ENCODE measurements at regions not wholly inside any gene's neighbourhood (a gene's known extent, or its start where the extent isn't known, plus 50 kb on each side); places are given as distances from the start of the nearest gene placed in this dataset.
"Not testable (repeated sequence)": the region's sequence is repeated elsewhere in the genome, so short reads cannot be mapped to it uniquely, and the experiment has no call there.

- TF ChIP-seq CTCF (conservative IDR thresholded peaks at IDR 0.05) (no peak), ZFX (IDR thresholded peaks at IDR 0.05) (no peak)
- no peak overlapping the region for H3K27ac ChIP-seq
Measured at GRCh38 chr13:38226496-38226895, 123.2 kb upstream of the UFM1 start.

DNA sequence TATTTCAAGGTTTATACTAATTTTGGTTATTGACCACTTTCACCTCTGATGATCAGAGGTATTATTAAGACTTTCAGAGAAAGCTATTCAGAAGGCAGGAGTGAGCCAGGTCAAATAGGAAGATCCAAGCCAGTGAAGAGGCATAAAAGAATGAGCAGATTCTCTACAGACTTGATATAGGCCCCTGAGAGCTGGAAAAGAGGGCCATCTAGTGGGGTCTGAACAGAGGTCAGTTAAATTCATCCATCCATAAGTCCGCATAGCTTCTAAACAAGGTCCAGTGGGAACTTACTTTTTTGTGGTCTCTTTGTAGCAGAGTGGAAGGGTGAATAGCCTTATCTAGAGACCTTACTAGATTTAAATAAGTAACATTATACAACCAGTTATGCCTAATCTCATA is 126.6 kb upstream of the UFM1 start:
- TF ChIP-seq CTCF (conservative IDR thresholded peaks at IDR 0.05) (peak; percentile 32), ZFX (IDR thresholded peaks at IDR 0.05) (no peak)
- no peak overlapping the region for H3K27ac ChIP-seq

DNA sequence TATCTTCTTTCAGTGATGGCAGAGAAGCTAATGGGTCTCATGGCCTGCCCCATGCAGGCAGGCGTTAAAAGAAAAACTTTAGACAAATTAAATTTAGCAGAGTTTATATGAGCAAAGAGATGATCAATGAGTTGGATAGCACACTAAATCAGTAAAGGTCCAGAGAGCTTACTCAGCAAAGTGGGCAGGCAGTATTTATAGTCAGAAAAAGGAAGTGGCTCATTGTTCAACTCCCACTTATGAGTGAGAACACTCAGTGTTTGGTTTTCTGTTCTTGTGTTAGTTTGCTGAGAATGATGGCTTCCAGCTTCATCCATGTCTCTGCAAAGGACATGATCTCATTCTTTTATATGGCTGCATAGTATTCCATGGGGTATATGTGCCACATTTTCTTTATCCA is 128.5 kb upstream of the UFM1 start:
- not testable (repeated sequence) for H3K27ac ChIP-seq

DNA sequence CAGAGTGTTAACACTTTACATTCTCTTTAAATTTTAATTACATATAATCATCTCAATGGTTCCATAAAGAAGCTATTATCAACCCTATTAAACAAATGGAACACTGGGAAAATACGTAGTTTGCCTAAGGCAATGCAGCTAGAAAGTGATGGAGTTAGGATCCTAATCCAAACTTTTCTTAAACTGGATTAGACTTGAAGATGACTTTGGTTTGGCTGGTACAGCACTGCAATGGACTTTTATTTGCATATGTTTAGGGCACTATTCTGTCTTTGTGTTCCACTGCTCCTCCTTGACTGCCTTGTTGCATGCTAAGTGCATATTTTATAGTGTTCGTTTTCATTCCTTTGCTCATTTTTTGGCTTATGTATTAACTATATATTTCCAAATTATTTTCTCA is 133.5 kb upstream of the UFM1 start:
- TF ChIP-seq ZFX (IDR thresholded peaks at IDR 0.05) (no peak), CTCF (conservative IDR thresholded peaks at IDR 0.05) (no peak)
- H3K27ac ChIP-seq, result no peak overlapping the region

DNA sequence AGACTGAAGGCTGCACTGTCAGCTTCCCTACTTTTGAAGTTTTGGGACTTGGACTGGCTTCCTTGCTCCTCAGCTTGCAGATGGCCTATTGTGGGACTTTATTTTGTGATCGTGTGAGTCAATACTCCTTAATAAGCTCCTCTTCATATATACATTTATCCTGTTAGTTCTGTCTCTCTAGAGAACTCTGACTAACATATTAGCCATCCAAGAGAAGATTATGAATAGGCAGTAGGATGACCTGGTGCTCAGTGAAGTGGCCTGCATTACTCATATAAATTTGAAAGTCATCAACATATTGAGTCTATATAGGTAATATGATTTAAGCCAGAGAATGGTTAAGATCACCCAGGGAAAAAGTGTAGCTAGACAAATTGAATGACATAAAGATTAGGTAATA is 136.3 kb upstream of the UFM1 start:
- TF ChIP-seq ZFX (IDR thresholded peaks at IDR 0.05) (no peak), CTCF (conservative IDR thresholded peaks at IDR 0.05) (no peak)
- no peak overlapping the region for H3K27ac ChIP-seq

DNA sequence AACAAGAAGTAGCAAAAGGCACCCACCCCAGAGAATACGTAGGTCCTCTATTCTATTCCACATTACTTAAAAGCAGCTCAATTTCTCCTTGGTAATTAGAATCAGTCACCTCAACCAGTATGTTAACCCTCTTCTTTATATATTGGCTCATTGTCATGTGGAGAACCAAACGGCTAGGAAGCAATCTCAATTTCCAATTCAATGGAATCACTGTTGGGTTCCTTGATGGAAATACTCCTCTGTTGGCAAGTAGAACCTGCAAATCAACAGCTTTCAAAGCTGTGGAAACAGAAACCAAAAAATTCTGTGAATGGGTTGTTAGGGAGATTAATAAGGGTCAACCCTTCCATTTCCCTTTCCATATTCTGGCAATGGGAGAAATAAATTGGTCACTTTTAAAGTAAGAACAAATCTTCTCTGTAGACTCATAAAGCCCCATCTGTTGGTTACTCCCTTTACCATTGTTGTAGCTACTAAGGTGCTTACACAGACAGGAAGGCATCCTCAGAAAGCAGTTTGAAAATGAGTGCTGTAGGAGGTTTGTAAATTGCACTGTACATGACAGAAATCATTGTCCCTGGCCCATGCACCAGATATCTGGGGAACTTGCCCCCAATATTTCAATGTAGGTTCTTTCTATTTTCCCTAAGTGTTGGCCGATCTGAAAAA is 138.6 kb upstream of the UFM1 start:
- H3K27ac ChIP-seq, result no peak overlapping the region
- TF ChIP-seq ZFX (IDR thresholded peaks at IDR 0.05), result no peak
- TF ChIP-seq CTCF (conservative IDR thresholded peaks at IDR 0.05), result no peak

DNA sequence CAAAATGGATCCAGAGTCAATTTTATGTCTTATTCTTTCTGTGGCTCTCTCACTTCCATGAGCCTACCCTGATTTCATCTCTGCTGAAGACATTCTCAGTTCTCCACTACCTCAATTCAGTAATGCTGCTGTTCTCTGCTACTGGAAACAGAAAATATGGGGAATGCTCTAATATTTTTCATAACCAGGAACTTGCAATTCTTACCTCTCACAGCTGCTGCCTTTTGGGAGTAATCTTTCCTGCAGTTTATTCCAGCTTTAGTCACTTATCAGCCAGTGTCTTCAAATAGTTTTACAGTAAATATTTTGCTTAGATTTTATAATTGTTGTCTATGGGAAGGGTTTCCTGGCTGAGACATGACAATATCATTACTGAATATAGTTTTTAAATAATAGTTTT is 145.1 kb upstream of the UFM1 start:
- TF ChIP-seq CTCF (conservative IDR thresholded peaks at IDR 0.05), result no peak
- TF ChIP-seq ZFX (IDR thresholded peaks at IDR 0.05), result no peak
- no peak overlapping the region for H3K27ac ChIP-seq

DNA sequence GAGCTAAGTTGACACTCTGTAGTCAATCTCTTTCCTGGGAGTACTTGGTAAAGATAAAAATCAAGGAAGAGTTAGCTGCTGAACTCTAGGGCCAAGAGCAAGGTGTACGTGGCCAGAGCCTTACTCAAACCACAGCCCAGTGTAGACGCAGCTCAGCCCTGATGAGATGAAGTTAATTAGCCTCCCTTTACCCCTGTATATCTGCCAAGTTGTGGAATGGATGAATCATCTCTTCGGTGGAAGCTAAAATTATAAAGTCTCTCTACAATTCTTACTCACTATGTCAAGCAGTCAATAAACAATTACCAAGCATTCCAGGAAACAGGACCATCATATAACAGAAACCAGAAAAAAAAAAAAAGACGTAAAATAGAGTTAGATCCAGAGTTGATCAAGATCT is 146.9 kb upstream of the UFM1 start:
- no peak for TF ChIP-seq ZFX (IDR thresholded peaks at IDR 0.05)
- no peak for TF ChIP-seq CTCF (conservative IDR thresholded peaks at IDR 0.05)
- no peak overlapping the region for H3K27ac ChIP-seq
